T-helper 1 cell treated with Interleukin-12 subunit alpha and Interleukin-12 subunit beta and Interleukin-4 antibody, amounts not matched to agents 30 ng/mL and 1 ng/mL, for 36 hours (primary cell): ENCODE measurements at regions not wholly inside any gene's neighbourhood (a gene's known extent, or its start where the extent isn't known, plus 50 kb on each side); places are given as distances from the start of the nearest gene placed in this dataset.

Experiments
- intact Hi-C: fragments of 100-400 bp; cut with micrococcal nuclease; formaldehyde crosslinking; loops from one replicate; pipeline ENCODE4 v1.15.1; 2024

DNA sequence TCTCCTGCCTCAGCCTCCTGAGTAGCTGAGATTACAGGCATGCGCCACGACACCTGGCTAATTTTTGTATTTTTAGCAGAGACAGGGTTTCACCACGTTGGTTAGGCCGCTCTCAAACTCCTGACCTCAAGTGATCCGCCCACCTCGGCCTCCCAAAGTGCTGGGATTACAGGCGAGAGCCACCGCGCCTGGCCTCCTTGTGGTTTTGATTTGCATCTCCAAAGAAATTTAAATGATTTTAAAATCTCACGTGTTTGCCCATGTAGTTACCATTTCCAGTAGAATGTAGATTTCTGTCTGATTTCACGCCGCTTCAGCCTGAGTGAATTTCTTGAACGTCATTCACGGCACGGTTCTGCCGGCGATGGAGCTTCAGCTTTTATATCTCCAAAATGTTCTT lies 55.8 kb downstream of the IGF2 start:
- intact Hi-C loops: no loop called here

GRCh38 chr11:2077061-2077802 lies 62.0 kb downstream of the IGF2 start:
- intact Hi-C loops: loop anchor here (1.0 to 2.0 kb wide), 3 partner anchors 12 to 224 kb away; partner anchors contain the start of gene LSP1

- intact Hi-C loops: loop anchor here (2.0 kb wide), 1 partner anchor 224 kb away; the partner anchor contains the start of gene LSP1
Measured at GRCh38 chr11:2076441-2076840, 62.7 kb downstream of the IGF2 start.

GRCh38 chr11:2074266-2074825 lies 64.8 kb downstream of the IGF2 start:
- intact Hi-C loops: no loop called here

- intact Hi-C loops: no loop called here
Measured at GRCh38 chr11:2072551-2073261, 66.5 kb downstream of the IGF2 start.

- intact Hi-C loops: no loop called here
Measured at GRCh38 chr11:2071748-2072385, 67.3 kb downstream of the IGF2 start.
